ENCODE measurements at regions not wholly inside any gene's neighbourhood (a gene's known extent, or its start where the extent isn't known, plus 50 kb on each side); places are given as distances from the start of the nearest gene placed in this dataset.

DNA sequence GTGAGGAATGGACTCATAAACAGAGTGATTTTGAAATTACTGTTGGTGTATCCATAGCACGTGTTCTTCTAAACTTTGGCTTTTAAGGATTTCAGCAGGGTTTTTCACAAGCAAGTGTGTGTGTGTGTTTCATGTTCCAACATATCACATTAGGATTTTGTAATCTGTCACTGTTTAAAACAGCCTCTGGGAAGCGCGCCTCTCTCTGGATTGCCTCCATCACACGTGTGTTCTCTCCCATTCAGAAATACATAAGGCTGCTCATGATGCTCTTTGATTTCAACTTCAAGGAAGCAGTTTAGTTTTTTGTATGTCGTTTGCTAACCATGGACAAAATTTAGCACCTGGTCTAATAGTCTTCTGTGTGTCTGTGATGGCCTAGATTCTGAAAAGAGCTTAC, 370.4 kb downstream of the MTX2 start:
- Histone ChIP-seq H3K27ac (ENCODE audit: low read depth, low read length) (no peak overlapping the region), H3K9me3 (ENCODE audit: low read length) (no peaks in the 10 kb centered on the region), H3K36me3 (ENCODE audit: insufficient read depth, low read length) (no peaks in the 10 kb centered on the region), H3K27me3 (ENCODE audit: insufficient read depth, low read length, poor library complexity, severe bottlenecking) (peaks cover 35% of the 10 kb centered on the region), H3K4me3 (ENCODE audit: low read length) (no peak overlapping the region), H3K4me1 (ENCODE audit: insufficient read depth, low read length) (peaks cover 4% of the 10 kb centered on the region)
- Mint-ChIP-seq H3K9me3 (no peaks in the 10 kb centered on the region), H3K36me3 (no peaks in the 10 kb centered on the region), H3K4me1 (peaks cover 6 to 9% (median 8%) of the 10 kb centered on the region in 3 donors), H3K27me3 (peaks cover 38 to 76% of the 10 kb centered on the region in 2 donors), H3K4me3 (peak overlapping the region in 1 of 7 donors; percentile 36), H3K27ac (peak overlapping the region in 1 of 8 donors; percentile 89)
- no peak for DNase-seq
- ChIA-PET POLR2A (no interaction called here), CTCF (interaction anchor here (1.0 to 3.2 kb wide), 2 partner anchors 12 to 512 kb away, joined by 3 to 18 read pairs; no protein-coding TSS in a partner anchor)

DNA sequence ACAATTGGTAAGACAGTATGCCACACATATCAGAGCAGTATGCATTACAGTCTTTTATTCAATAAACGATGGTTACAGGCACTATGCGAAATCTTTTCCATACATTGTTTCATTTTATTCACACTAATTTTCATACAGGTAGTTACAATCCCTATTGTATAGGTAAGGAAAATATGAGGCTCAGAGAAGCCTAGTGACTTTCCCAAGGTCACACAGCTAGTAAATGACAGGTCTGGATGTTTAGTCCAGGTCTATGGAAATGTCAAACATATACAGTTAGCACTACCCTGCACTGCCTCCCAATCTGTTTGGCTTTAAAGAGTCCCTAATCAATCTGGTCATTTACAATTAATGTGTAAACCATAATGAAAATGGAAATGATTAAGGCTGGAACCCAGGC, 372.2 kb downstream of the MTX2 start:
- H3K9me3 Mint-ChIP-seq = no peaks in the 10 kb centered on the region
- H3K27ac Mint-ChIP-seq = no peak overlapping the region
- DNase-seq = no peak
- peaks cover 6 to 9% (median 8%) of the 10 kb centered on the region in 3 donors for H3K4me1 Mint-ChIP-seq
- Histone ChIP-seq H3K27ac (ENCODE audit: low read depth, low read length) (no peak overlapping the region), H3K27me3 (ENCODE audit: insufficient read depth, low read length, poor library complexity, severe bottlenecking) (peaks cover 35% of the 10 kb centered on the region), H3K36me3 (ENCODE audit: insufficient read depth, low read length) (no peaks in the 10 kb centered on the region), H3K4me1 (ENCODE audit: insufficient read depth, low read length) (peaks cover 4% of the 10 kb centered on the region), H3K4me3 (ENCODE audit: low read length) (no peak overlapping the region), H3K9me3 (ENCODE audit: low read length) (no peaks in the 10 kb centered on the region)
- H3K27me3 Mint-ChIP-seq = peaks cover 42 to 81% of the 10 kb centered on the region in 2 donors
- H3K4me3 Mint-ChIP-seq = no peak overlapping the region
- ChIA-PET POLR2A (no interaction called here), CTCF (interaction anchor here (1.5 kb wide), 1 partner anchor 11 kb away, joined by 4 read pairs; no protein-coding TSS in a partner anchor)
- no peaks in the 10 kb centered on the region for H3K36me3 Mint-ChIP-seq

DNA sequence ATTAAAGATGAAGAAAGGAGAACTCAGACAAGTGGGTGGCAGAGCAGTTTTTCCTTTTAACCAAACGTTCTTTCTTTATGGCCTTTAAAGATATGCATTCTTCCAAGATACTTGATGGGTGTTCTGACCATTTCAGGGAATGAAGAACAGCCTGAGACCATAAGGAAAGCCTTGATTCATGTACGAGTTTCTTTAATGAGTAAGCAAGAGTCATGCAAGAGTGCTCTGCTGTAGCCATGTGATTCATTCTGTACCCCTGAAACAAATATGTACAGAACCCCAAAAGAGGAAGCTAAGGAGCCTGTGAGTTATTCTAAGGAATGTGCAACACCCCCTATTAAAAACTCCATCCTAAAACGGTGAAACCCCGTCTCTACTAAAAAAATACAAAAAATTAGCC, 372.8 kb downstream of the MTX2 start:
- POLR2A ChIA-PET = no interaction called here
- H3K4me3 Mint-ChIP-seq = no peak overlapping the region

DNA sequence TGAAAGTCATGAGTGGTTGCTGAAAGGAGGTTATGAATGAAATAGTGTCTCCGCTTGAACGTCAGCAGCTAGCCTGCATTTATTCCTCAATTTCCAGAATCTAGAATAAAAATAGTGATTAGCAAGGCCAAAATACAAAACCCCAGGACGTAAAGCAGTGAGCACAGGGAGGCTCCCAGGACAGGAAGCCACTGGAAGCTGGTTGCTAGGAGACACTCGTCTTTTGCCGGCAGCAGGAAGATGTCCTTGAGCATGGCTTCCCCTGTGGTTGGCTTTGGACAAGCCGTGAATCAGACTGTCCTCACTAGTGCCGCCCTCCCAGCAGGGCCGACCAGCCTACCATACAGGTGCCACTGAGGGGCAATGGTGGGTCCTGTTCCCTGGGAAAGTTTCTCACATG, 374.4 kb downstream of the MTX2 start:
- H3K27me3 Mint-ChIP-seq = peaks cover 34 to 82% of the 10 kb centered on the region in 2 donors
- Histone ChIP-seq H3K27ac (ENCODE audit: low read depth, low read length) (no peak overlapping the region), H3K27me3 (ENCODE audit: insufficient read depth, low read length, poor library complexity, severe bottlenecking) (peaks cover 17% of the 10 kb centered on the region), H3K4me1 (ENCODE audit: insufficient read depth, low read length) (no peaks in the 10 kb centered on the region), H3K4me3 (ENCODE audit: low read length) (no peak overlapping the region), H3K36me3 (ENCODE audit: insufficient read depth, low read length) (no peaks in the 10 kb centered on the region), H3K9me3 (ENCODE audit: low read length) (no peaks in the 10 kb centered on the region)
- H3K4me1 Mint-ChIP-seq = no peaks in the 10 kb centered on the region
- no peaks in the 10 kb centered on the region for H3K9me3 Mint-ChIP-seq
- no peak for DNase-seq
- ChIA-PET POLR2A (no interaction called here), CTCF (interaction anchor here (2.9 kb wide), 1 partner anchor 9 kb away, joined by 10 read pairs; no protein-coding TSS in a partner anchor)
- no peak overlapping the region for H3K4me3 Mint-ChIP-seq
- H3K27ac Mint-ChIP-seq = no peak overlapping the region
- no peaks in the 10 kb centered on the region for H3K36me3 Mint-ChIP-seq

More for the DNA sequence above, 372.8 kb downstream of the MTX2 start:
- H3K27ac Mint-ChIP-seq = no peak overlapping the region
- peaks cover 4% of the 10 kb centered on the region for H3K4me1 ChIP-seq (ENCODE audit: insufficient read depth, low read length)
- H3K27me3 Mint-ChIP-seq = peaks cover 41 to 82% of the 10 kb centered on the region in 2 donors
- H3K4me1 Mint-ChIP-seq = peaks cover 3 to 6% (median 6%) of the 10 kb centered on the region in 3 donors
- H3K9me3 ChIP-seq (ENCODE audit: low read length) = no peaks in the 10 kb centered on the region
- H3K36me3 ChIP-seq (ENCODE audit: insufficient read depth, low read length) = no peaks in the 10 kb centered on the region
- DNase-seq = no peak
- no peak overlapping the region for H3K27ac ChIP-seq (ENCODE audit: low read depth, low read length)
- H3K27me3 ChIP-seq (ENCODE audit: insufficient read depth, low read length, poor library complexity, severe bottlenecking) = peaks cover 32% of the 10 kb centered on the region
- no peak overlapping the region for H3K4me3 ChIP-seq (ENCODE audit: low read length)
- no peaks in the 10 kb centered on the region for H3K36me3 Mint-ChIP-seq
- CTCF ChIA-PET = interaction anchor here (2.9 kb wide), 1 partner anchor 10 kb away, joined by 10 read pairs; no protein-coding TSS in a partner anchor
- no peaks in the 10 kb centered on the region for H3K9me3 Mint-ChIP-seq

DNA sequence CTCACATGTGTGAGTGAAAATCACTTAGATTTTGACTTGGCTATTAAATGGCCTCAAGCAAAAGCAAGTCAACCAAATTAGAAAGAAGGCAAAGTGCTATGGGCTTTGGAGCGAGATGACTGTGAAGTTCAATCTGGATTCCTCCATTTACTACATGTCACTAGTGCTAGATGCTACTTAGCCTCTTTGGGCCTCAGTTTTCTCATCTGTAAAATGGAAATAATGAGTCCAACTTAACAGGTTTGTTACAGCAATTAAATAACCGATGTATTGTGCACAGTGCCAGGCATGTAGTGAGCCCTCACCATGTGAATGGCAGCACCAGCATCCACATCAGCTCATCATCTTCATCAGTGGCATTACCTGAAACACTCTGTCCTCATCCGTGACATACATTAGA, 376.3 kb downstream of the MTX2 start:
- POLR2A ChIA-PET = no interaction called here
- DNase-seq = no peak

DNA sequence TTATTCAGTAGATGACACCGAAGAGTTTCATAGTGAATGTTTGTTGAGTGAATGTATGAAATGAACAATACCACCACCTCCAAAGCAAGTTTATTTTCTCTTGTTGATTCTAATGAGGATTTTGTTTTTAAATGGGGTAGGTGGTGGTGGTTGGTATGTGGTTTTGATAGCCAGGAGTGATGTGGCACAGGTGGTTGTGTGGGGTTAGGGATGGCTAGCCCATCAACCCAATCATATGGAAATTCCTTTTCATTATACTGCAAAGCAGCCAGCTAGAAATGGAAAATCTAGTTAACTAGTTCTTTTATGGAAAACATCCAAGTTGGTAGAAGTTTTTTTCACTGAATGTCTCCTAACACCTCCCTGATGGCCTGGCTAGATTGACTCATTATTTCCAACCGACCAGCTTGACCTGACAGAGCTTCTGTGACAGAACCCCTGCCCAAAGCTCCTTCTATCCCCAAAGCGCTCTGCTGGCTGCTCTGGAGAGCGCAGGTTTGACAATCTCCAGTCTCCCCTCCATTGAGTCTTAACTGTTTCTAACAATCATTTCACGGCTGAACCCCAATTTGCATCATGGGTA, 376.9 kb downstream of the MTX2 start:
- no peaks in the 10 kb centered on the region for H3K4me1 ChIP-seq (ENCODE audit: insufficient read depth, low read length)
- Mint-ChIP-seq H3K36me3 (no peaks in the 10 kb centered on the region), H3K4me1 (no peaks in the 10 kb centered on the region), H3K27me3 (peaks cover 23 to 75% of the 10 kb centered on the region in 2 donors), H3K4me3 (no peak overlapping the region), H3K27ac (no peak overlapping the region), H3K9me3 (no peaks in the 10 kb centered on the region)
- DNase-seq = no peak
- no peak overlapping the region for H3K4me3 ChIP-seq (ENCODE audit: low read length)
- no peak overlapping the region for H3K27ac ChIP-seq (ENCODE audit: low read depth, low read length)
- H3K27me3 ChIP-seq (ENCODE audit: insufficient read depth, low read length, poor library complexity, severe bottlenecking) = peaks cover 8% of the 10 kb centered on the region
- CTCF ChIA-PET = no interaction called here
- no peaks in the 10 kb centered on the region for H3K9me3 ChIP-seq (ENCODE audit: low read length)
- POLR2A ChIA-PET = no interaction called here
- no peaks in the 10 kb centered on the region for H3K36me3 ChIP-seq (ENCODE audit: insufficient read depth, low read length)

More for the DNA sequence above, 376.3 kb downstream of the MTX2 start:
- no peak overlapping the region for H3K27ac ChIP-seq (ENCODE audit: low read depth, low read length)
- Mint-ChIP-seq H3K36me3 (no peaks in the 10 kb centered on the region), H3K27me3 (peaks cover 22 to 77% of the 10 kb centered on the region in 2 donors), H3K4me1 (no peaks in the 10 kb centered on the region), H3K9me3 (no peaks in the 10 kb centered on the region), H3K4me3 (no peak overlapping the region), H3K27ac (no peak overlapping the region)
- no peaks in the 10 kb centered on the region for H3K36me3 ChIP-seq (ENCODE audit: insufficient read depth, low read length)
- H3K9me3 ChIP-seq (ENCODE audit: low read length) = no peaks in the 10 kb centered on the region
- H3K4me1 ChIP-seq (ENCODE audit: insufficient read depth, low read length) = no peaks in the 10 kb centered on the region
- no peak overlapping the region for H3K4me3 ChIP-seq (ENCODE audit: low read length)
- H3K27me3 ChIP-seq (ENCODE audit: insufficient read depth, low read length, poor library complexity, severe bottlenecking) = peaks cover 8% of the 10 kb centered on the region
- CTCF ChIA-PET = interaction anchor here (1.3 kb wide), 1 partner anchor 8 kb away, joined by 5 read pairs; no protein-coding TSS in a partner anchor

DNA sequence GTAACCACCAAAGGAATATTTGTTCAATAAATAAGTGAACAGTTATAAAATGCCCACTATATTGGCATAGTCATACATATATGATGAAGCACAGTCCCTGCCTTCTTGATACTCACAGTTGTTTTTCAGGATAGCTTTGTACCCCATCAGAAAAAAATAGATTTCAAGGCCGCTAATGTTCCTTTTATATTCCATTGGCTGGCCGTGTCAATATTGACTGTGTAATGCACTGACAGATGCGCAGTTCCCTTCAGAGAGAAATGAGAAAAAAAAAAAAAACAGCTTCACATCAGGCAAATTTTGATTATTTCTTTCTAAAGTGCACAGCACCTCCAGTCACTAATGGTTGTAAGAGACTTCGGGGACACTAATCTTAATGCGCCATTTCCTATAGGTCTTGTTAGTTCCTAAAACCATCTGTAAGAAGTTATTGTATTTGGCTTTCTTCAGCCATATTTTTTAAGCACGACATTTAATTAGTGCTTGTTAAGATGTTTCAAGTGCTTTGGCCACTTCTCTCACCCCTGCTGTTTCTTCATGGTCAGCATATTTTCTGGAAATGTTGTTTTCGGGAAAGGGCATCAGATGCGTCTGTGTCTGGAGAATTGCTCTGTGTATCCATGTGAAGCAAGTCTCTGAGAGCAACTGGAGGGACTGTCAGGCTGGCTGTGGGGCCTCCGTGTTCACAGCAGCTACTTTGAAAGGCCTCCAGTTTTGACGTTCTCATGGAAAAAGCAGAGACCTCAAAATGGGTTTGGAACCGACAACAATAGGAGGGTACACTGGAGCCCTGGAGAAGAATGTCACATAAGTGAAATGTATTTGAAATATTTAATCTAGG, 378.3 kb downstream of the MTX2 start:
- ChIA-PET POLR2A (no interaction called here), CTCF (no interaction called here)
- H3K27ac Mint-ChIP-seq = no peak overlapping the region
- H3K36me3 Mint-ChIP-seq = no peaks in the 10 kb centered on the region
- no peak overlapping the region for H3K4me3 ChIP-seq (ENCODE audit: low read length)
- peaks cover 20 to 71% of the 10 kb centered on the region in 2 donors for H3K27me3 Mint-ChIP-seq
- no peaks in the 10 kb centered on the region for H3K4me1 ChIP-seq (ENCODE audit: insufficient read depth, low read length)
- H3K9me3 Mint-ChIP-seq = no peaks in the 10 kb centered on the region
- H3K27me3 ChIP-seq (ENCODE audit: insufficient read depth, low read length, poor library complexity, severe bottlenecking) = no peaks in the 10 kb centered on the region
- no peaks in the 10 kb centered on the region for H3K36me3 ChIP-seq (ENCODE audit: insufficient read depth, low read length)
- H3K27ac ChIP-seq (ENCODE audit: low read depth, low read length) = no peak overlapping the region
- peaks cover 2 to 5% (median 4%) of the 10 kb centered on the region in 3 donors for H3K4me1 Mint-ChIP-seq
- H3K4me3 Mint-ChIP-seq = no peak overlapping the region
- no peaks in the 10 kb centered on the region for H3K9me3 ChIP-seq (ENCODE audit: low read length)
- no peak for DNase-seq

DNA sequence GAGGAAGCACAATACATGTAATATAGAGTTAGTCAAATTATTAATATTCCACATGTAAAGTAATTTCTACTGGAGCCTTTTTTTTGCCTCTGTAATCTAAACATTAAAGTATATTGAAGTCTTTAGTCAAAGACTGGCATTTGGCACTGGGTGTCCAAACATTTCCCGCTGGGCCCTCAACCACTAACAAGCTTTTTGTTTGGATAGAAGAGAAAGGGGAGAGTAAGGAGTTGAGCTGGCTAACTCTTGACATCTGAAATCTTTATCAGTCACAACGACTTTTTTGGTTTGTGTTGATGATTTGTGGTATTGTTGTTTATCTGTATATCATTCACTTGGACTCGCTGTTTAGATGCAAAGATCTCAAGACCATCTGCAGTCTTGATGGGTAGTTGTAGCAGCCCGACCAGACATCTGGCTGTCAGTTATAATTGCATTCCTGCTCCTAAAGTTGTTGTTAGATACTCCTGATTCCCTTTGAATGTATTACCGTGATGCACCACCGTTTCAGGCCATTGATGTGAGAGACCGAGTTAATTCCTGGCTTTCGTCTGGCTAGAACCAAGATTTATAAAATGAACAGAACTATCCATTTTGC, 379.6 kb downstream of the MTX2 start:
- no peak for DNase-seq
- Mint-ChIP-seq H3K27me3 (peaks cover 16 to 59% of the 10 kb centered on the region in 2 donors), H3K4me1 (peaks cover 7 to 15% (median 10%) of the 10 kb centered on the region in 3 donors), H3K4me3 (no peak overlapping the region), H3K9me3 (no peaks in the 10 kb centered on the region), H3K36me3 (no peaks in the 10 kb centered on the region), H3K27ac (no peak overlapping the region)
- H3K27me3 ChIP-seq (ENCODE audit: insufficient read depth, low read length, poor library complexity, severe bottlenecking) = no peaks in the 10 kb centered on the region
- POLR2A ChIA-PET = no interaction called here
- CTCF ChIA-PET = interaction anchor here (1.4 kb wide), 1 partner anchor 522 kb away, joined by 3 read pairs; no protein-coding TSS in a partner anchor
- H3K9me3 ChIP-seq (ENCODE audit: low read length) = no peaks in the 10 kb centered on the region
- H3K36me3 ChIP-seq (ENCODE audit: insufficient read depth, low read length) = no peaks in the 10 kb centered on the region
- no peaks in the 10 kb centered on the region for H3K4me1 ChIP-seq (ENCODE audit: insufficient read depth, low read length)
- H3K4me3 ChIP-seq (ENCODE audit: low read length) = no peak overlapping the region
- H3K27ac ChIP-seq (ENCODE audit: low read depth, low read length) = no peak overlapping the region
